H1 (cell line): ENCODE measurements at regions not wholly inside any gene's neighbourhood (a gene's known extent, or its start where the extent isn't known, plus 50 kb on each side); places are given as distances from the start of the nearest gene placed in this dataset.

Experiments
- CTCF ChIA-PET: fragments of 300-600 bp; sonication (Branson Sonifier 250); formaldehyde crosslinking; loops from one replicate; lab custom pipeline; 2021; ENCODE audit not compliant: partially characterized antibody; lab: Charles Lee
- POLR2A ChIA-PET: fragments of 300-600 bp; sonication (Branson Sonifier 250); formaldehyde crosslinking; loops from one replicate; lab custom pipeline; 2021; ENCODE audit warnings: inconsistent platforms; ENCODE audit not compliant: partially characterized antibody; lab: Charles Lee
- DNase-seq, 2 experiments: peaks; one replicate each; pipeline versions ENCODE4 v3.0.0 to v3.0.0-alpha.2; 2010 to 2022; ENCODE audit warnings: low spot score in 2 of 2, low read depth in 1 of 2, mixed read lengths in 1 of 2
- FAIRE-seq: peaks from 2 replicates; lab custom pipeline; 2011; peaks lifted over from hg19 to GRCh38; lab: Jason Lieb, UNC
- H2AFZ ChIP-seq: 2 replicates; pipeline ENCODE4 v1.8.1; 2012; ENCODE audit warnings: low read length, inconsistent platforms
- H2AK5ac ChIP-seq: 2 replicates; pipeline ENCODE4 v1.6.1; 2013; ENCODE audit warnings: low read depth, low read length
- H2BK120ac ChIP-seq: replicated peaks from 2 replicates; pipeline ENCODE3; 2013; ENCODE audit warnings: low read depth, low read length, inconsistent platforms
- H2BK12ac ChIP-seq: 2 replicates; pipeline ENCODE4 v1.6.1; 2013; ENCODE audit warnings: low read depth, low read length
- H2BK15ac ChIP-seq: 2 replicates; pipeline ENCODE4 v1.6.1; 2013; ENCODE audit warnings: low read length
- H2BK20ac ChIP-seq: 2 replicates; pipeline ENCODE4 v1.6.1; 2013; ENCODE audit warnings: low read length
- H2BK5ac ChIP-seq: 2 replicates; pipeline ENCODE4 v1.6.1; 2013; ENCODE audit warnings: low read depth, low read length
- H3K14ac ChIP-seq: 2 replicates; pipeline ENCODE4 v1.6.1; 2013; ENCODE audit warnings: inconsistent platforms; ENCODE audit not compliant: insufficient read length
- H3K18ac ChIP-seq: 2 replicates; pipeline ENCODE4 v1.6.1; 2013; ENCODE audit warnings: low read length; ENCODE audit errors: extremely low read depth
- H3K23ac ChIP-seq: 2 replicates; pipeline ENCODE4 v1.6.1; 2013; ENCODE audit warnings: inconsistent platforms; ENCODE audit not compliant: insufficient read length
- H3K23me2 ChIP-seq: 2 replicates; pipeline ENCODE4 v1.6.1; 2013; ENCODE audit warnings: low read depth, low read length
- H3K27ac ChIP-seq: 2 replicates; pipeline ENCODE4 v1.6.1; 2011; ENCODE audit warnings: low read depth, low read length, inconsistent platforms
- H3K27me3 ChIP-seq, 4 experiments: replicated peaks in 1 of 4; 1 replicate in 1 of 4; 2 replicates in 3 of 4; pipeline versions ENCODE4 v1.6.1 to v1.8.1; 2011 to 2013; ENCODE audit warnings: low read length in 3 of 4, mild to moderate bottlenecking in 3 of 4, inconsistent platforms in 2 of 4, mixed read lengths in 2 of 4, moderate library complexity in 1 of 4; ENCODE audit not compliant: control insufficient read depth in 3 of 4, insufficient read depth in 3 of 4; ENCODE audit errors: extremely low read depth in 1 of 4
- H3K36me3 ChIP-seq, 4 experiments: 2 replicates each; pipeline versions ENCODE4 v1.6.1 to v1.8.1; 2011 to 2013; ENCODE audit warnings: mild to moderate bottlenecking in 4 of 4, low read length in 3 of 4, moderate library complexity in 2 of 4, control low read depth in 1 of 4, inconsistent platforms in 1 of 4; ENCODE audit not compliant: insufficient read depth in 4 of 4, control insufficient read depth in 2 of 4
- H3K4ac ChIP-seq: replicated peaks from 2 replicates; pipeline ENCODE3; 2013; ENCODE audit warnings: low read length, low read depth, mixed read lengths, inconsistent platforms; ENCODE audit not compliant: insufficient read length
- H3K4me1 ChIP-seq, 4 experiments: replicated peaks in 1 of 4; 1 replicate in 1 of 4; 2 replicates in 3 of 4; pipeline versions ENCODE4 v1.6.1 to v1.8.1; 2011 to 2013; ENCODE audit warnings: low read length in 3 of 4, inconsistent platforms in 2 of 4, mixed read lengths in 1 of 4; ENCODE audit not compliant: insufficient read depth in 4 of 4, control insufficient read depth in 3 of 4
- H3K4me2 ChIP-seq, 2 experiments: 2 replicates each; pipeline versions ENCODE4 v1.6.1 to v1.8.1; 2011 to 2013; ENCODE audit warnings: low read depth in 2 of 2, low read length in 2 of 2, control low read depth in 1 of 2, inconsistent platforms in 1 of 2, mild to moderate bottlenecking in 1 of 2; ENCODE audit not compliant: insufficient read depth in 1 of 2
- H3K4me3 ChIP-seq, 4 experiments: fragments of 200-600, 300-600 bp in 1 of 4; sonication (generic), shearing (Covaris generic), sonication (Bioruptor Twin) in 1 of 4; 2 replicates each; pipeline versions ENCODE4 v1.5.1 to v1.8.1; 2011 to 2016; ENCODE audit warnings: low read length in 4 of 4, low read depth in 3 of 4, control low read depth in 2 of 4, inconsistent platforms in 2 of 4, mild to moderate bottlenecking in 2 of 4, mixed read lengths in 1 of 4, moderate library complexity in 1 of 4; ENCODE audit not compliant: insufficient read depth in 2 of 4; ENCODE audit errors: extremely low read depth in 1 of 4
- H3K56ac ChIP-seq: replicated peaks from 2 replicates; pipeline ENCODE3; 2013; ENCODE audit warnings: low read depth, mild to moderate bottlenecking, mixed read lengths, low read length, inconsistent platforms; ENCODE audit not compliant: insufficient read length
- H3K79me1 ChIP-seq: 2 replicates; pipeline ENCODE4 v1.6.1; 2013; ENCODE audit warnings: low read depth, low read length, control low read depth
- H3K79me2 ChIP-seq, 2 experiments: 2 replicates each; pipeline versions ENCODE4 v1.6.1 to v1.8.1; 2012 to 2013; ENCODE audit warnings: low read length in 2 of 2, mild to moderate bottlenecking in 2 of 2, inconsistent platforms in 1 of 2; ENCODE audit not compliant: insufficient read depth in 2 of 2, control insufficient read depth in 1 of 2
- H3K9ac ChIP-seq, 4 experiments: replicated peaks in 1 of 4; 1 replicate in 1 of 4; 2 replicates in 3 of 4; pipeline versions ENCODE4 v1.6.1 to v1.8.1; 2011 to 2013; ENCODE audit warnings: low read depth in 3 of 4, low read length in 3 of 4, control low read depth in 2 of 4, mild to moderate bottlenecking in 2 of 4, moderate library complexity in 2 of 4, inconsistent platforms in 1 of 4; ENCODE audit errors: extremely low read depth in 1 of 4
- H3K9me3 ChIP-seq, 2 experiments: 2 replicates each; pipeline versions ENCODE4 v1.6.1 to v1.8.1; 2012 to 2013; ENCODE audit warnings: mild to moderate bottlenecking in 2 of 2, moderate library complexity in 2 of 2, control low read depth in 1 of 2, inconsistent platforms in 1 of 2, low read depth in 1 of 2, low read length in 1 of 2, mixed read lengths in 1 of 2; ENCODE audit not compliant: insufficient read depth in 2 of 2
- H4K20me1 ChIP-seq, 2 experiments: replicated peaks in 1 of 2; 2 replicates each; pipeline versions ENCODE3 to v1.8.1; 2011 to 2013; ENCODE audit warnings: inconsistent platforms in 2 of 2, low read length in 2 of 2, mild to moderate bottlenecking in 1 of 2; ENCODE audit not compliant: insufficient read depth in 2 of 2, control insufficient read depth in 1 of 2
- H4K5ac ChIP-seq: 2 replicates; pipeline ENCODE4 v1.6.1; 2013; ENCODE audit warnings: low read length, low read depth, mixed read lengths, inconsistent platforms; ENCODE audit not compliant: insufficient read length
- H4K8ac ChIP-seq: 2 replicates; pipeline ENCODE4 v1.8.0; 2013; ENCODE audit warnings: mild to moderate bottlenecking, moderate library complexity, low read length, inconsistent platforms; ENCODE audit not compliant: insufficient read depth; ENCODE audit errors: extremely low read depth
- H4K91ac ChIP-seq: replicated peaks from 2 replicates; pipeline ENCODE3; 2013; ENCODE audit warnings: low read length, mixed read lengths, inconsistent platforms; ENCODE audit not compliant: insufficient read length
- BRCA1 ChIP-seq: IDR thresholded peaks from 2 replicates; pipeline ENCODE4 v1.6.1; 2012; ENCODE audit warnings: low read depth, low read length, improper control_type of control experiment
- CBX8 ChIP-seq: fragments of 300-800, 300-1000 bp; sonication (generic); IDR thresholded peaks from 2 replicates; pipeline ENCODE4 v1.7.1; 2016; ENCODE audit warnings: low read depth, low read length, borderline replicate concordance
- GTF2F1 ChIP-seq: IDR thresholded peaks from 2 replicates; pipeline ENCODE4 v1.6.1; 2012; ENCODE audit warnings: low read depth, low read length, improper control_type of control experiment, borderline replicate concordance
- PHF8 ChIP-seq: fragments of 200-600 bp; sonication (generic); conservative IDR thresholded peaks from 2 replicates; pipeline ENCODE4 v1.7.1; 2012; ENCODE audit warnings: low read depth, mild to moderate bottlenecking, inconsistent platforms, low read length, moderate library complexity
- RFX5 ChIP-seq: IDR thresholded peaks from 2 replicates; pipeline ENCODE4 v1.6.1; 2011; ENCODE audit warnings: low read depth, low read length, improper control_type of control experiment, borderline replicate concordance
- SP1 ChIP-seq: IDR thresholded peaks from 2 replicates; pipeline ENCODE4 v1.6.1; 2011; ENCODE audit warnings: low read depth, low read length
- SP2 ChIP-seq: IDR thresholded peaks from 2 replicates; pipeline ENCODE4 v1.6.1; 2012; ENCODE audit warnings: mild to moderate bottlenecking, low read length, inconsistent platforms
- WGBS, 2 experiments: shearing (Covaris generic) in 1 of 2; methylation state at CpG; one replicate each; pipeline versions ENCODE4 v1.1.6 to v1.1.7; 2013 to 2015; ENCODE audit warnings: low lambda C conversion rate in 2 of 2, mixed read lengths in 2 of 2, inconsistent platforms in 1 of 2, low coverage in 1 of 2, missing lambda C conversion rate in 1 of 2; ENCODE audit not compliant: insufficient replicate concordance in 2 of 2, insufficient coverage in 1 of 2, insufficient read length in 1 of 2; ENCODE audit errors: extremely low coverage in 1 of 2, missing lambda C conversion rate in 1 of 2; 5-methylcytosine and 5-hydroxymethylcytosine counted together

- FAIRE-seq: no peak
Observed at GRCh38 chr7:4550117-4550516, 132.0 kb upstream of the FOXK1 start.

More at GRCh38 chr7:4550117-4550516, 132.0 kb upstream of the FOXK1 start:
- no peak overlapping the region for H2BK20ac ChIP-seq
- no peak overlapping the region for H4K5ac ChIP-seq
- no peak overlapping the region for H2BK15ac ChIP-seq
- H4K8ac ChIP-seq: no peak overlapping the region
- H3K4me1 ChIP-seq: no peaks in the 10 kb centered on the region
- no peak overlapping the region for H3K4me2 ChIP-seq
- H3K27me3 ChIP-seq: no peaks in the 10 kb centered on the region
- DNase-seq: no peak
- H3K36me3 ChIP-seq: no peaks in the 10 kb centered on the region
- H3K9me3 ChIP-seq: peaks cover 38 to 51% of the 10 kb centered on the region in 2 experiments
- no peak overlapping the region for H3K9ac ChIP-seq
- H3K79me2 ChIP-seq: no peaks in the 10 kb centered on the region
- no peak for TF ChIP-seq PHF8
- TF ChIP-seq CBX8: no peak
- TF ChIP-seq RFX5: no peak
- no peak for TF ChIP-seq SP1
- TF ChIP-seq GTF2F1: no peak
- TF ChIP-seq SP2: no peak
- TF ChIP-seq BRCA1: no peak
- TF ChIP-seq, all 59 proteins: peak for 0
- no peak overlapping the region for H2BK5ac ChIP-seq
- no peak overlapping the region for H2BK120ac ChIP-seq
- H2AFZ ChIP-seq: no peak overlapping the region
- ChIA-PET POLR2A (no interaction called here), CTCF (interaction anchor here (1.0 kb wide), 1 partner anchor 12 kb away, joined by 4 read pairs; no protein-coding TSS in a partner anchor)
- no peak overlapping the region for H2AK5ac ChIP-seq
- no peak overlapping the region for H3K23ac ChIP-seq
- no peaks in the 10 kb centered on the region for H3K23me2 ChIP-seq
- no peaks in the 10 kb centered on the region for H3K79me1 ChIP-seq
- no peak overlapping the region for H2BK12ac ChIP-seq
- 86% methylated on average over 1 of the region's 1 CpG; no CpG with 5 or more reads in 1 of the 2 experiments for WGBS, 2 experiments
- H3K27ac ChIP-seq: no peak overlapping the region
- no peak overlapping the region for H4K91ac ChIP-seq
- no peak overlapping the region for H3K4ac ChIP-seq
- H3K18ac ChIP-seq: no peak overlapping the region
- H3K56ac ChIP-seq: no peak overlapping the region
- H3K14ac ChIP-seq: no peak overlapping the region
- H4K20me1 ChIP-seq: no peaks in the 10 kb centered on the region
- H3K4me3 ChIP-seq: no peak overlapping the region
